NCI-H1694 treated with DMSO at 0.1 percent for 48 hours (cell line): ENCODE measurements at regions not wholly inside any gene's neighbourhood (a gene's known extent, or its start where the extent isn't known, plus 50 kb on each side); places are given as distances from the start of the nearest gene placed in this dataset.
"Not testable (repeated sequence)": the region's sequence is repeated elsewhere in the genome, so short reads cannot be mapped to it uniquely, and the experiment has no call there.

Source experiments
- DNase-seq: peaks from one replicate; lab custom pipeline; 2025; lab: John Stamatoyannopoulos, UW

- DNase-seq, result not testable (repeated sequence)
Observed at GRCh38 chr5:93682471-93683404, 58.7 kb downstream of the POU5F2 start.

GRCh38 chr5:93681432-93681831, 60.0 kb downstream of the POU5F2 start:
- DNase-seq, result no peak

GRCh38 chr5:93677359-93677891, 64.0 kb downstream of the POU5F2 start:
- DNase-seq, result no peak

GRCh38 chr5:93676704-93677103, 64.7 kb downstream of the POU5F2 start:
- DNase-seq, result no peak

GRCh38 chr5:93675460-93676450, 65.6 kb downstream of the POU5F2 start:
- peak; percentile 56 for DNase-seq

GRCh38 chr5:93674866-93675459, 66.4 kb downstream of the POU5F2 start:
- no peak for DNase-seq

GRCh38 chr5:93674138-93674537, 67.3 kb downstream of the POU5F2 start:
- no peak for DNase-seq

- no peak for DNase-seq
Observed at GRCh38 chr5:93673316-93673954, 68.0 kb downstream of the POU5F2 start.

- DNase-seq, result no peak
Observed at GRCh38 chr5:93665648-93666047, 75.8 kb downstream of the POU5F2 start.

- no peak for DNase-seq
Observed at GRCh38 chr5:93660677-93661076, 77.7 kb downstream of the NR2F1 start.

- no peak for DNase-seq
Observed at GRCh38 chr5:93658044-93658443, 75.0 kb downstream of the NR2F1 start.

- DNase-seq, result no peak
Observed at GRCh38 chr5:93654676-93655075, 71.7 kb downstream of the NR2F1 start.

GRCh38 chr5:93653716-93654115, 70.7 kb downstream of the NR2F1 start:
- DNase-seq, result no peak

- DNase-seq, result no peak
Observed at GRCh38 chr5:93649234-93649900, 66.3 kb downstream of the NR2F1 start.

- DNase-seq, result no peak
Observed at GRCh38 chr5:93644760-93645159, 61.7 kb downstream of the NR2F1 start.
